Astrocyte (in vitro differentiated cells and primary cell): ENCODE measurements at regions not wholly inside any gene's neighbourhood (a gene's known extent, or its start where the extent isn't known, plus 50 kb on each side); places are given as distances from the start of the nearest gene placed in this dataset.
A peak's percentile ranks its signal among the peaks of the same experiment; 100 is the strongest.

Experiments used
- DNase-seq: peaks from one replicate; pipeline ENCODE4 v3.0.0-alpha.2; 2010; ENCODE audit warnings: low read depth
- FAIRE-seq: peaks from 2 replicates; lab custom pipeline; 2011; peaks lifted over from hg19 to GRCh38; lab: Jason Lieb, UNC
- H2AFZ ChIP-seq: 2 replicates; pipeline ENCODE4 v1.6.0; 2012; ENCODE audit warnings: low read depth, low read length, inconsistent platforms
- H3K27ac ChIP-seq: 2 replicates; pipeline ENCODE4 v1.5.1; 2011; ENCODE audit warnings: low read depth, low read length, inconsistent platforms
- H3K27me3 ChIP-seq: 2 replicates; pipeline ENCODE4 v1.6.0; 2011; ENCODE audit warnings: low read length, inconsistent platforms; ENCODE audit not compliant: insufficient read depth
- H3K36me3 ChIP-seq: 2 replicates; pipeline ENCODE4 v1.5.1; 2011; ENCODE audit warnings: low read length, inconsistent platforms; ENCODE audit not compliant: insufficient read depth
- H3K4me1 ChIP-seq: 2 replicates; pipeline ENCODE4 v1.5.1; 2011; ENCODE audit warnings: low read length, inconsistent platforms; ENCODE audit not compliant: insufficient read depth
- H3K4me2 ChIP-seq: 2 replicates; pipeline ENCODE4 v1.6.0; 2012; ENCODE audit warnings: low read length, inconsistent platforms
- H3K4me3 ChIP-seq: 2 replicates; pipeline ENCODE4 v1.5.1; 2011; ENCODE audit warnings: low read depth, mild to moderate bottlenecking, low read length, inconsistent platforms; ENCODE audit not compliant: insufficient read depth
- H3K79me2 ChIP-seq: 2 replicates; pipeline ENCODE4 v1.6.0; 2012; ENCODE audit warnings: mild to moderate bottlenecking, low read length, inconsistent platforms; ENCODE audit not compliant: insufficient read depth
- H3K9ac ChIP-seq: 2 replicates; pipeline ENCODE4 v1.6.0; 2012; ENCODE audit warnings: mild to moderate bottlenecking, low read length, inconsistent platforms
- H3K9me3 ChIP-seq: 2 replicates; pipeline ENCODE4 v1.5.1; 2012; ENCODE audit warnings: low read depth, mild to moderate bottlenecking, low read length, inconsistent platforms; ENCODE audit not compliant: insufficient read depth
- H4K20me1 ChIP-seq: 2 replicates; pipeline ENCODE4 v1.6.0; 2012; ENCODE audit warnings: low read length, inconsistent platforms; ENCODE audit not compliant: insufficient read depth
- H3K27ac Mint-ChIP-seq: one replicate; pipeline ENCODE4 v1.8.0; 2021; ENCODE audit warnings: mild to moderate bottlenecking, mixed read lengths; ENCODE audit not compliant: unreplicated experiment
- H3K27me3 Mint-ChIP-seq: one replicate; pipeline ENCODE4 v1.8.0; 2021; ENCODE audit warnings: low read depth, mixed read lengths; ENCODE audit not compliant: unreplicated experiment
- H3K36me3 Mint-ChIP-seq: one replicate; pipeline ENCODE4 v1.8.0; 2021; ENCODE audit warnings: low read depth, mixed read lengths; ENCODE audit not compliant: unreplicated experiment
- H3K4me1 Mint-ChIP-seq: one replicate; pipeline ENCODE4 v1.8.0; 2021; ENCODE audit warnings: low read depth, mixed read lengths; ENCODE audit not compliant: unreplicated experiment
- H3K4me3 Mint-ChIP-seq: one replicate; pipeline ENCODE4 v1.8.0; 2021; ENCODE audit warnings: mild to moderate bottlenecking, moderate library complexity, mixed read lengths; ENCODE audit not compliant: unreplicated experiment
- H3K9me3 Mint-ChIP-seq: one replicate; pipeline ENCODE4 v1.8.0; 2021; ENCODE audit warnings: mild to moderate bottlenecking, mixed read lengths; ENCODE audit not compliant: unreplicated experiment
- EZH2 ChIP-seq: IDR thresholded peaks from 2 replicates; pipeline ENCODE4 v1.6.1; 2012; ENCODE audit warnings: mild to moderate bottlenecking, low read length, inconsistent platforms; ENCODE audit not compliant: insufficient read depth
- TF ChIP-seq, protein P1 (sequence below): IDR thresholded peaks from 2 replicates; pipeline ENCODE4 v1.5.1; 2011; ENCODE audit warnings: low read depth, mild to moderate bottlenecking, inconsistent platforms, low read length, moderate library complexity; ENCODE audit not compliant: insufficient read depth

DNA sequence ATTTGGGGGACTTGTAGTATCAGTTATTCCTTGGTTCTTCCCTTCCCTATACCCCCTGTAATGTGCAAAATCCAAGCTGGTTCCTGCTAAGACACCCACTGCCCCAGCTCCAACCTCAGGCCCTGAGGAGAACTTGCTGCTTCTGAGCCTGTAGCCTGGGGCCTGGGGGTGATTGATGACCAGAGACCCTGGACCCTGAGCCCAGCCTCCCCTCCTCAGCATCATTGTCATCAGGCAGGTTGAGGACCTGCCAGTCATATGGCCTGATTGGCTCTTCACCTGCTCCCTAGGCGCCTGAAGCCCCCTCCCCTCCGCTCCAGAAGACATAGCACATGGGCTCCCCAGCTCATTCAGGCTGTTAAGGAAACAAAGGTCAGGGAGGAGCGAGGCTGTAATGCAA is 73.8 kb upstream of the YWHAQ start:
- Mint-ChIP-seq H3K4me1 (peaks cover 27% of the 10 kb centered on the region), H3K27ac (peak overlapping the region; percentile 92), H3K27me3 (no peaks in the 10 kb centered on the region), H3K9me3 (peaks cover 7% of the 10 kb centered on the region), H3K36me3 (peaks cover 2% of the 10 kb centered on the region), H3K4me3 (no peak overlapping the region)
- DNase-seq (no peak), FAIRE-seq (no peak)
- H3K9ac ChIP-seq: no peak overlapping the region
- no peaks in the 10 kb centered on the region for H3K9me3 ChIP-seq
- H2AFZ ChIP-seq: no peak overlapping the region
- TF ChIP-seq EZH2: no peak
- TF ChIP-seq, protein P1, sequence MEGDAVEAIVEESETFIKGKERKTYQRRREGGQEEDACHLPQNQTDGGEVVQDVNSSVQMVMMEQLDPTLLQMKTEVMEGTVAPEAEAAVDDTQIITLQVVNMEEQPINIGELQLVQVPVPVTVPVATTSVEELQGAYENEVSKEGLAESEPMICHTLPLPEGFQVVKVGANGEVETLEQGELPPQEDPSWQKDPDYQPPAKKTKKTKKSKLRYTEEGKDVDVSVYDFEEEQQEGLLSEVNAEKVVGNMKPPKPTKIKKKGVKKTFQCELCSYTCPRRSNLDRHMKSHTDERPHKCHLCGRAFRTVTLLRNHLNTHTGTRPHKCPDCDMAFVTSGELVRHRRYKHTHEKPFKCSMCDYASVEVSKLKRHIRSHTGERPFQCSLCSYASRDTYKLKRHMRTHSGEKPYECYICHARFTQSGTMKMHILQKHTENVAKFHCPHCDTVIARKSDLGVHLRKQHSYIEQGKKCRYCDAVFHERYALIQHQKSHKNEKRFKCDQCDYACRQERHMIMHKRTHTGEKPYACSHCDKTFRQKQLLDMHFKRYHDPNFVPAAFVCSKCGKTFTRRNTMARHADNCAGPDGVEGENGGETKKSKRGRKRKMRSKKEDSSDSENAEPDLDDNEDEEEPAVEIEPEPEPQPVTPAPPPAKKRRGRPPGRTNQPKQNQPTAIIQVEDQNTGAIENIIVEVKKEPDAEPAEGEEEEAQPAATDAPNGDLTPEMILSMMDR: no peak
- no peak overlapping the region for H3K4me2 ChIP-seq
- no peaks in the 10 kb centered on the region for H3K36me3 ChIP-seq
- no peaks in the 10 kb centered on the region for H3K27me3 ChIP-seq
- H3K27ac ChIP-seq: no peak overlapping the region
- no peak overlapping the region for H3K4me3 ChIP-seq
- no peaks in the 10 kb centered on the region for H4K20me1 ChIP-seq
- no peaks in the 10 kb centered on the region for H3K79me2 ChIP-seq
- peaks cover 15% of the 10 kb centered on the region for H3K4me1 ChIP-seq

DNA sequence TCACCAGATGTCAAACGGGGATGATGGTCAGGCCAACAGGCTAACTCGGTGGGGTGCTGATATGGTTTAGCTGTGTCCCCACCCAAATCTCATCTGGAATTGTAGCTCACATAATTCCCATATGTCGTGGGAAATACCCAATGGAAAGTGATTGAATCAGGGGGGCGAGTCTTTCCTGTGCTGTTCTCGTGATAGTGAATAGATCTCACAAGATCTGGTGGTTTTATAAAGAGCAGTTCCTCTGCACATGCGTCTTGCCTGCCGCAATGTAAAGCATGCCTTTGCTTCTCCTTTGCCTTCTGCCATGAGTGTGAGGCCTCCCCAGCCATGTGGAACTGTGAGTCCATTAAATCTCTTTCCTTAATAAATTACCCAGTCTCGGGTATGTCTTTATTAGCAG is 74.4 kb upstream of the YWHAQ start:
- peaks cover 22% of the 10 kb centered on the region for H3K4me1 Mint-ChIP-seq
- DNase-seq: no peak

DNA sequence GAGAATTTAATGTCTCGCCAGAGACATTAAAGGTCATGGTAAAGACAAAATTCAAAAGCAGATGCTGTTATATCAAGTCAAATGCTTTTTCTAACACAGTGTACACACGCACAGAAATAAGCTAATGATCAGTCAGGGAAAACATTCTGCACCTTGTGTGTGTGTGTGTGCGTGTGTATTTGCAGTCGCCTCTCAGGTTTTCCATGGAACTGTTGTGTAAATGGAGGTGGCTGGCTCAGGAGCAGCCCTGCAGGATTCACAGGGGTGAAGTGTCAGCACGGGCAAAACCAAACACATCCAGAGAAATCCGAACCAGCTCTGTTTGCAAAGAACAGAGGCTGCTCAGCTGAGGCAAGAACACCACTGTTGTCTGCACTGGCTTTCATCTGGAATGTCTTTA is 76.2 kb upstream of the YWHAQ start:
- H3K4me3 Mint-ChIP-seq: no peak overlapping the region
- Histone ChIP-seq H3K4me1 (peaks cover 12% of the 10 kb centered on the region), H3K36me3 (no peaks in the 10 kb centered on the region), H3K27me3 (no peaks in the 10 kb centered on the region), H4K20me1 (no peaks in the 10 kb centered on the region), H2AFZ (no peak overlapping the region), H3K9me3 (peaks cover 3% of the 10 kb centered on the region), H3K9ac (no peak overlapping the region), H3K27ac (no peak overlapping the region), H3K4me2 (no peak overlapping the region), H3K4me3 (no peak overlapping the region), H3K79me2 (no peaks in the 10 kb centered on the region)
- peaks cover 2% of the 10 kb centered on the region for H3K36me3 Mint-ChIP-seq
- H3K4me1 Mint-ChIP-seq: peaks cover 22% of the 10 kb centered on the region
- no peak for FAIRE-seq
- DNase-seq: no peak
- peaks cover 6% of the 10 kb centered on the region for H3K27me3 Mint-ChIP-seq
- TF ChIP-seq EZH2: no peak
- TF ChIP-seq, protein P1: no peak
- no peak overlapping the region for H3K27ac Mint-ChIP-seq
- peaks cover 3% of the 10 kb centered on the region for H3K9me3 Mint-ChIP-seq

More for the DNA sequence above, 74.4 kb upstream of the YWHAQ start:
- Histone ChIP-seq H3K4me2 (no peak overlapping the region), H3K36me3 (no peaks in the 10 kb centered on the region), H3K4me1 (peaks cover 12% of the 10 kb centered on the region), H4K20me1 (no peaks in the 10 kb centered on the region), H3K4me3 (no peak overlapping the region), H3K9me3 (peaks cover 3% of the 10 kb centered on the region), H2AFZ (no peak overlapping the region), H3K9ac (no peak overlapping the region), H3K27ac (no peak overlapping the region), H3K27me3 (no peaks in the 10 kb centered on the region), H3K79me2 (no peaks in the 10 kb centered on the region)
- peak overlapping the region; percentile 53 for H3K27ac Mint-ChIP-seq
- TF ChIP-seq, protein P1: no peak
- no peak for TF ChIP-seq EZH2
- peaks cover 7% of the 10 kb centered on the region for H3K9me3 Mint-ChIP-seq
- no peak for FAIRE-seq
- H3K27me3 Mint-ChIP-seq: no peaks in the 10 kb centered on the region
- H3K36me3 Mint-ChIP-seq: peaks cover 2% of the 10 kb centered on the region
- H3K4me3 Mint-ChIP-seq: no peak overlapping the region
